H1 (cell line): ENCODE measurements at regions not wholly inside any gene's neighbourhood (a gene's known extent, or its start where the extent isn't known, plus 50 kb on each side); places are given as distances from the start of the nearest gene placed in this dataset.

Source experiments
- HDAC6 ChIP-seq: IDR thresholded peaks from one replicate; pipeline ENCODE4 v1.7.1; 2012; ENCODE audit warnings: low read depth, mild to moderate bottlenecking, inconsistent platforms, low read length, moderate library complexity
- POLR2A ChIP-seq, 2 experiments: IDR thresholded peaks; 1 replicate in 1 of 2; 2 replicates in 1 of 2; pipeline ENCODE4 v1.6.1; 2011; ENCODE audit warnings: low read depth in 2 of 2, low read length in 2 of 2, mild to moderate bottlenecking in 2 of 2; ENCODE audit errors: control extremely low read depth in 1 of 2

DNA sequence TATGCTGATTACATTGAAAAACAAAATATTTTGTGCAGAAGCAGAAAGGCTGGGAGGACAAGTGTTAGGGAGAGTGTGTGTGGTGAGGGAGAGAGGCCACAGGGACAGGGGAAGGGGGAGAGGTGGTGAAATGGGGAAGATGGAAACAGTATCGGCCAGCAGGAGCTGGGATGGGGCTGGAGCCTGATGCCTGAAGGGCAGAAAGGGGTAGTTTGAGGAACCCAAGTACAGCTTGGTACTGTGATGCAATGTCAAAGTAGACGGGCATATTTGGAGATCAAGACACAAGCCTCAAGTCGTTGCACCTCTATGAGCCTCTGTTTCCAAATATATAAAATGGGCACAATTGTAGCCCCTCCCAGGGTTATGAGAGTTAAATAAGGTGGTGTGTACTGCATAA, 152.1 kb downstream of the LPIN1 start:
- TF ChIP-seq HDAC6 (no peak), POLR2A (IDR thresholded peaks at IDR 0.05; ENCODE audit: control extremely low read depth in 1 of 2, low read depth in 2 of 2, low read length in 2 of 2) (no peak)
